Activated CD8-positive, alpha-beta memory T cell treated with anti-CD3 and anti-CD28 coated beads for 24 hours (primary cell): ENCODE measurements at regions not wholly inside any gene's neighbourhood (a gene's known extent, or its start where the extent isn't known, plus 50 kb on each side); places are given as distances from the start of the nearest gene placed in this dataset.
"Not testable (repeated sequence)": the region's sequence is repeated elsewhere in the genome, so short reads cannot be mapped to it uniquely, and the experiment has no call there.

ENCODE experiments used
- DNase-seq: peaks from one replicate; pipeline ENCODE4 v3.0.0-alpha.2; 2020

DNA sequence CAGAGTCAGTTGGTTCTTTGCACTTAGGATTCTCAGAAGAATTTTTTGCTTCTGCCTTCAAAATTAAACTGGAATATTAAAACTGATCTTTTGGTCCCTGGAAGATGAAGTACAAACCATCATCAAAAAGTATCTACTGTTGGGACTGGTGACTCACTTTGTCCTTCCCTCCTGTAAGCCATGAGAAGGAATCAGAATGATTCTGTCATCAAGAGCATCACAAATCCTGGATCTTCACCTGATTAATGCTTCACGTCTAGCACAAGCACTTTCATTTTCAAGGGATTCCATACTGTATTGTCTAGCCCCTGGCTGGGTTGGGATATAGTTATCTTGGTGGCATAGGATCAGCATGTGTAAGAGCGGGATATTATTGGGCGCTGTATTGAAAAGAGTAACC lies 69.3 kb upstream of the CYP1B1 start:
- no peak for DNase-seq

GRCh38 chr2:38142627-38143026 lies 66.7 kb upstream of the CYP1B1 start:
- no peak for DNase-seq

GRCh38 chr2:38141501-38141900 lies 65.5 kb upstream of the CYP1B1 start:
- no peak for DNase-seq

DNA sequence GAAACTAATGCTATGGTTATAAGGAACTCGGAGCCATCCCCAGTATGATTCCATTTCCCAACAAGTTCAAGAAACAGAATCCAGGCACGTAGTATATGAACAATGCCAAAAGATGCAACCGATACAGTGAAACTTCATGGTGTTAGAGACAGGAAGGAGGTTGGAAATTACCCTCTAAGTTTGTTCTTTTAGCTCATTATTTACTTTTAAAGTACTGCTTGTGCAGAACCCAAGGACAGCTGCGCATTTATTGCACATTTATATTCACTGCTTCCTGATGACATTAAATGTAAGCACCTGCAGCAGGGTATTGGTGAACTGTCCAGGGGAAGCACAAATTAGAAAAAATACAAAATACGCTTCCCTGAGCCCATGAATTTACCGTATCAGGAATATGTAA lies 63.0 kb upstream of the CYP1B1 start:
- no peak for DNase-seq

DNA sequence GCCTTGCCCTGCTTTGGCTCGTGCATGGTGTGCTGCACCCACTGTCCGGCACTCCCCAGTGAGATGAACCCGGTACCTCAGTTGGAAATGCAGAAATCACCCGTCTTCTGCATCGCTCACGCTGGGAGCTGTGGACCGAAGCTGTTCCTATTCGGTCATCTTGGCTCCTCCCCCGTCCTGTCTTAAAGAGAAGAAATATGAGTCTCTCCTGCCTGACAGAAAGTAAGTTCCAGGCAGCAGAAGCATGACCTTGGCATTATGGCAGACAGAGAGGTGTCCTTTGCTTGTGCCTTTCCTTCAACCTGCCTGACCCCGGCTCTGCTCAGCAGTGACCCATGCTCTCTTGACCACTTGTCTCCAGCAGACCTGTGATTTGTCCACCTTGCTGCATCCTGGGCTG lies 62.5 kb upstream of the CYP1B1 start:
- DNase-seq: no peak

DNA sequence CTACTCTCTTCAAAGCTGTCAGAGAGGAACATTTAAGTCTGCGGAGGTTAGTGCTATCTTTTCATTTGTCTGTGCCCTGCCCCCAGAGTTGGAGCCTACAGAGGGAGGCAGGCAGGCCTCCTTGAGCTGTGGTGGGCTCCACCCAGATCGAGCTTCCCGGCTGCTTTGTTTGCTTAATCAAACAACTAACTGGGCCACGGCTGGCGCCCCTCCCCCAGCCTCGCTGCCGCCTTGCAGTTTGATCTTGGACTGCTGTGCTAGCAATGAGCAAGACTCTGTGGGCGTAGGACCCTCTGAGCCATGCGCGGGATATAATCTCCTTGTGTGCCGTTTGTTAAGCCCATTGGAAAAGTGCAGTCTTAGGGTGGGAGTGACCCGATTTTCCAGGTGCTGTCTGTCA lies 62.0 kb upstream of the CYP1B1 start:
- DNase-seq: not testable (repeated sequence)

DNA sequence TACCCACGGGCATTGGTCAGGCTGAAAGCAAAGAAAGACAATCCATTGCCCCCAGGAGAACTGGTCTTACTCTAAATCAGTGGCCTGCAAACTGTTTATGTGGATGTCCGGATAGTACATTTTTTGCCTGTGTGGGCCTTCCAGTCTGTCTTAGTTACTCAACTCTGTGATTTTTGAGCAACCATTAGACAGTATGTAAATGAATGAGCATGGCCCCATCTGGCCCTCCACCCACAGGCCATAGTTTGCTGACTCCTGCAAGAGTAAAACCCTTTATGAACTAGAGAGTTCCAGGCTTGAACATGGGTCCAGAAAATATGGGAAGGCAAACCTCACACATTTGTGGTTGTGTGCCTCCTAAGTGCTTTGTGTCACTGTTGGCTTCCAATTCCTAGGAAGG lies 55.7 kb upstream of the CYP1B1 start:
- no peak for DNase-seq

- no peak for DNase-seq
These were observed 54.9 kb upstream of the CYP1B1 start for GRCh38 chr2:38130876-38131275.

- DNase-seq: no peak
These were observed 54.0 kb upstream of the CYP1B1 start for GRCh38 chr2:38129987-38130386.

GRCh38 chr2:38129481-38129880 lies 53.5 kb upstream of the CYP1B1 start:
- DNase-seq: no peak

DNA sequence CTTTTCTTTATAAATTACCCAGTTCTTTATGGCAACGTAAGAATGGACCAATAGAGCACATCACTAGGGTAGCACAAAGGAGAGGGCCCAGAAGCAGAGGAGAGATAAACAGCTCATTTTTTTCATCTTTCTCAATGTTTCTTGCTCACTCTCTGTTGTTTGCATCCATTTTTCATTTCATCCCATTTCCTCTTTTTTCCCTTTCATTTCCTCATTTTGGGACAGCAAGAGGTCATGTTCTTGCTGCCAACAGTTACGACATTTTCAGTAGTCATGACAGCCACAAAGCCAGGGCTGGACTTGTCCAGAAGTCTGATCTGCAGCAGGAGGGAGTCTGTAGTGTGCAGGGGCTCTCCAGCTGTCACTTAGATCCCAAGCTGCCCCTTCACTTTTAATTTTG lies 52.7 kb upstream of the CYP1B1 start:
- DNase-seq: no peak

DNA sequence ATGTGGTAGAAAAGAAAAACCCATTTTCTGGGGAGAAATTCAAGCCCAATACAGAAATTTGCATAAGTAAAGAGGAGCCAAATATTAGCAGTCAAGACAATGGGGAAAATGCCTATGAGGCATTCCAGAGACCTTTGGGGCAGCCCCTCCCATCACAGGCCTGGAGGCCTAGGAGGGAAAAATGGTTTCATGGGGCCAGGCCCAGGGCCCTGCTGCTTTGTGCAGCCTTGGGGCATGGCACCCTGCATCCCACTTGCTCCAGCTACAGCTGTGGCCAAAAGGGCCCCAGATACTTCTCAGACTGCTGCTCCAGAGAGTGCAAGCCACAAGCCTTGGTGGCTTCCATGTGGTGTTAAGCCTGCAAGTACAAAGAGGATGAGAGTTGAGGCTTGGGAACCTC lies 51.3 kb upstream of the CYP1B1 start:
- DNase-seq: no peak

DNA sequence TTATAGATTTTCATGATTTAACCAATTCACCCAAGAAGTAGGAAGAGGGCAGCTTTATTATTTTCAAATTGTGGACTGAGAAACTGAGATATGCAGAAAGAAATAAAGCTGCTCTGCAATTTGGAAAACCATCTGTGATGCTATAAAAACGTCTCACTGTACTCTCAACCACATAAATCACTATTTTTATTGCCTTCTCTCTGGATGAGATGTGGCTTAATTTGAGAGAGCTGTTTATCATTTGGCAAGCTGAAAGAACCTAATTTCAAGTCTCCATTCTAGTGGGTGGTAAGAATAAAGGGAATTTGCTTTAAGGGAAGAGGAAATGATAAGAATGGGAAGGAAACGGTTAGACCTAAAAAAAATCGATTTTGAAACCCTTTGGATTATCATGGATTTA lies 49.9 kb upstream of the CYP1B1 start:
- no peak for DNase-seq
